SK-N-SH (cell line): ENCODE measurements at regions not wholly inside any gene's neighbourhood (a gene's known extent, or its start where the extent isn't known, plus 50 kb on each side); places are given as distances from the start of the nearest gene placed in this dataset.

Experiments
- CTCF ChIA-PET: fragments of 300-600, 350-600 bp; formaldehyde crosslinking; extraction: SDS; loops from one replicate; lab custom pipeline; 2021; lab: Yijun Ruan, JAX
- POLR2A ChIA-PET: fragments of 350-600 bp; sonication (Branson Sonifier 250); formaldehyde crosslinking; extraction: SDS; loops from one replicate; lab custom pipeline; 2020; ENCODE audit warnings: antibody characterized with exemption, inconsistent platforms; lab: Yijun Ruan, JAX
- DNase-seq: peaks from one replicate; pipeline ENCODE4 v3.0.0; 2012
- H2AFZ ChIP-seq: fragments of 200-600 bp; sonication (generic); 2 replicates; pipeline ENCODE4 v1.8.1; 2016; ENCODE audit warnings: antibody characterized with exemption, mild to moderate bottlenecking, low read depth
- H3F3A ChIP-seq: fragments of 200-600 bp; sonication (generic); replicated peaks from 2 replicates; pipeline ENCODE3; 2016; ENCODE audit warnings: antibody characterized with exemption, mild to moderate bottlenecking; ENCODE audit not compliant: insufficient read depth
- H3K27ac ChIP-seq, 2 experiments: fragments of 200-500 bp in 1 of 2; fragments of 200-600 bp in 1 of 2; sonication (Bioruptor generic) in 1 of 2; sonication (generic), shearing (Covaris generic) in 1 of 2; 2 replicates each; pipeline versions ENCODE4 v1.5.1 to v1.6.1; 2014 to 2016; ENCODE audit warnings: low read depth in 2 of 2, inconsistent platforms in 1 of 2, low read length in 1 of 2, mild to moderate bottlenecking in 1 of 2, mixed read lengths in 1 of 2
- H3K27me3 ChIP-seq: fragments of 200-600 bp; sonication (generic), shearing (Covaris generic); 2 replicates; pipeline ENCODE4 v1.6.1; 2016; ENCODE audit warnings: mixed run types; ENCODE audit not compliant: insufficient read depth
- H3K36me3 ChIP-seq, 2 experiments: fragments of 200-500 bp in 1 of 2; fragments of 200-600 bp in 1 of 2; sonication (Bioruptor generic) in 1 of 2; sonication (generic) in 1 of 2; replicated peaks in 1 of 2; 2 replicates each; pipeline versions ENCODE3 to v1.5.1; 2014 to 2016; ENCODE audit warnings: low read length in 1 of 2, mild to moderate bottlenecking in 1 of 2; ENCODE audit not compliant: insufficient read depth in 2 of 2, control insufficient read depth in 1 of 2
- H3K4me1 ChIP-seq, 2 experiments: fragments of 200-500 bp in 1 of 2; fragments of 200-600 bp in 1 of 2; sonication (Bioruptor generic) in 1 of 2; sonication (generic), shearing (Covaris generic) in 1 of 2; 2 replicates each; pipeline versions ENCODE4 v1.5.1 to v1.6.1; 2014 to 2016; ENCODE audit warnings: low read depth in 1 of 2, low read length in 1 of 2, mixed run types in 1 of 2; ENCODE audit not compliant: insufficient read depth in 2 of 2, control insufficient read depth in 1 of 2
- H3K4me2 ChIP-seq: fragments of 200-600 bp; sonication (generic), shearing (Covaris generic); 2 replicates; pipeline ENCODE4 v1.6.1; 2017; ENCODE audit warnings: mixed run types
- H3K4me3 ChIP-seq, 2 experiments: fragments of 200-500 bp in 1 of 2; fragments of 200-600 bp in 1 of 2; sonication (Bioruptor generic) in 1 of 2; sonication (generic), shearing (Covaris generic) in 1 of 2; 2 replicates each; pipeline versions ENCODE4 v1.5.1 to v1.8.1; 2014 to 2016; ENCODE audit warnings: low read depth in 2 of 2, inconsistent platforms in 1 of 2, low read length in 1 of 2, mild to moderate bottlenecking in 1 of 2, mixed read lengths in 1 of 2, moderate library complexity in 1 of 2
- H3K79me2 ChIP-seq: fragments of 200-600 bp; sonication (generic); 2 replicates; pipeline ENCODE4 v1.8.1; 2017; ENCODE audit warnings: mild to moderate bottlenecking; ENCODE audit not compliant: insufficient read depth
- H3K9ac ChIP-seq: fragments of 200-600 bp; sonication (generic); 2 replicates; pipeline ENCODE4 v1.6.1; 2017; ENCODE audit warnings: mixed run types
- H3K9me2 ChIP-seq: fragments of 200-600 bp; sonication (generic); 2 replicates; pipeline ENCODE4 v1.6.1; 2017; ENCODE audit warnings: mixed run types
- H3K9me3 ChIP-seq: fragments of 200-600 bp; sonication (generic); 2 replicates; pipeline ENCODE4 v1.6.1; 2017; ENCODE audit warnings: mixed run types, mild to moderate bottlenecking, moderate library complexity
- H4K20me1 ChIP-seq: fragments of 200-600 bp; sonication (generic); 2 replicates; pipeline ENCODE4 v1.6.1; 2017; ENCODE audit warnings: mild to moderate bottlenecking, mixed run types; ENCODE audit not compliant: insufficient read depth
- CTCF ChIP-seq: fragments of 200-600 bp; sonication (generic); IDR thresholded peaks from 2 replicates; pipeline ENCODE4 v1.6.1; 2017; ENCODE audit warnings: antibody characterized with exemption, mild to moderate bottlenecking, moderate library complexity
- ELF1 ChIP-seq: IDR thresholded peaks from 2 replicates; pipeline ENCODE4 v1.4.0; 2012
- EP300 ChIP-seq, 2 experiments: IDR thresholded peaks; 2 replicates each; pipeline versions ENCODE4 v1.4.0 to v1.6.1; 2012; ENCODE audit warnings: borderline replicate concordance in 1 of 2, low read depth in 1 of 2, low read length in 1 of 2
- FOSL2 ChIP-seq: IDR thresholded peaks from 2 replicates; pipeline ENCODE4 v1.4.0; 2012; ENCODE audit warnings: low read depth, mild to moderate bottlenecking, moderate library complexity, borderline replicate concordance
- FOXM1 ChIP-seq: IDR thresholded peaks from 2 replicates; pipeline ENCODE4 v1.4.0; 2012; ENCODE audit warnings: low read depth, mild to moderate bottlenecking
- GABPA ChIP-seq: IDR thresholded peaks from 2 replicates; pipeline ENCODE4 v1.4.0; 2012; ENCODE audit warnings: low read depth, mild to moderate bottlenecking
- JUND ChIP-seq: IDR thresholded peaks from 2 replicates; pipeline ENCODE4 v1.4.0; 2012
- MXI1 ChIP-seq: IDR thresholded peaks from 2 replicates; pipeline ENCODE4 v1.6.1; 2012; ENCODE audit warnings: mild to moderate bottlenecking, low read depth, low read length, improper control_type of control experiment
- NFIC ChIP-seq: IDR thresholded peaks from 2 replicates; pipeline ENCODE4 v1.4.0; 2012; ENCODE audit warnings: borderline replicate concordance
- NRF1 ChIP-seq: IDR thresholded peaks from 2 replicates; pipeline ENCODE4 v1.6.1; 2012; ENCODE audit warnings: low read depth, mild to moderate bottlenecking, low read length
- PBX3 ChIP-seq: IDR thresholded peaks from 2 replicates; pipeline ENCODE4; 2012
- POLR2AphosphoS5 ChIP-seq: IDR thresholded peaks from 2 replicates; pipeline ENCODE4 v1.6.1; 2012; ENCODE audit warnings: low read depth, low read length
- RCOR1 ChIP-seq: fragments of 150-350 bp; IDR thresholded peaks from 2 replicates; pipeline ENCODE4 v1.6.1; 2017; ENCODE audit warnings: antibody characterized with exemption, low read length
- RFX5 ChIP-seq: IDR thresholded peaks from 2 replicates; pipeline ENCODE4 v1.6.1; 2012; ENCODE audit warnings: mild to moderate bottlenecking, improper control_type of control experiment, low read length
- RXRA ChIP-seq: IDR thresholded peaks from 2 replicates; pipeline ENCODE4 v1.4.0; 2012; ENCODE audit warnings: low read depth, mild to moderate bottlenecking, borderline replicate concordance
- SIN3A ChIP-seq: IDR thresholded peaks from 2 replicates; pipeline ENCODE4 v1.6.1; 2012; ENCODE audit warnings: low read depth, mild to moderate bottlenecking, low read length, moderate library complexity, borderline replicate concordance
- SMC3 ChIP-seq: IDR thresholded peaks from 2 replicates; pipeline ENCODE4 v1.6.1; 2012; ENCODE audit warnings: low read depth, low read length, improper control_type of control experiment
- TAF1 ChIP-seq: IDR thresholded peaks from 2 replicates; pipeline ENCODE4 v1.6.1; 2012; ENCODE audit warnings: low read depth, mild to moderate bottlenecking, low read length, moderate library complexity, borderline replicate concordance
- TEAD4 ChIP-seq: IDR thresholded peaks from 2 replicates; pipeline ENCODE4 v1.4.0; 2012; ENCODE audit warnings: mild to moderate bottlenecking, borderline replicate concordance; ENCODE audit not compliant: insufficient read depth
- YY1 ChIP-seq: IDR thresholded peaks from 2 replicates; pipeline ENCODE4 v1.4.0; 2012; ENCODE audit warnings: low read depth, mild to moderate bottlenecking
- WGBS: methylation state at CpG from one replicate; pipeline ENCODE4 v1.1.6; 2017; ENCODE audit warnings: low lambda C conversion rate; 5-methylcytosine and 5-hydroxymethylcytosine counted together
- TF ChIP-seq, protein P1 (sequence below): fragments of 150-350 bp; IDR thresholded peaks from 2 replicates; pipeline ENCODE4 v1.6.1; 2017; ENCODE audit warnings: antibody characterized with exemption, low read length, low read depth, borderline replicate concordance

DNA sequence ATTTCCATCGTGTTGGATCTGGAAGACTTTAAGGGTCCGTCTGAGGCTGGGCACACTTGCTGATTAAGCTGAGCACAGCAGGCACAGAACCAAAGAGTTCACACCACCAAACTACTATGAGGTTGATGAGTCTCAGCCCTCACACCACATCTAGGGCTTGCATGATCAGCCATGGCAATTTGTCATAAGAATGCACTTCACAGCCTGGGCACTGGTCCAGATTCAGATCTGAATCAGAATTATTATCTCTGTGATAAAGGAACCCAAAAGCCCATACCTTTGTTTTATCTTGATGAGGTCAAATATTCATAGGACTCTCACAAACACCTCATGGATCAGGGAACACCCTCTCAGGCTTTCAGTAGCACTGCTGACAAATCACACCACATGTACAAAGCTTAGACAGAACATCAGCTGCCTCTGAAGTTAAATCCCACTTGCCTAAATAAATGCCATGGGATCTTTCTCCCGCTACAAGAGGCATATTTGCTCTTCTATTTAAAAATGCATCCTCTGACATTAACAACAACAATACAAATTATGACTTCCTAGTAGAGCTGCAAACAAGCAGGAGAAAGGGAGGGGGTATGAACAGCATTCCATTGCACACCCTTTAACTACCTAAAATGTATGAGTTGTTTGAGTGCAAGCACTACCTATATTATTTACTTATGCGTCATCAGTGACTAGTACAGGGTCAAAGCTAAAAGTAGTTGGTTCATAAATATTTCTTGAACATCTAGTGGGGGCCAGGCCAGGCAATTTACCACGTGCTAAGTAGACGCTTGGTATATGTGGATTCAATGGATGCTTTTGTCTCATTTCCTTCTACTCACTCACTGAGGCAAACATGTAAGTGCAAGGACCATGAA is 186.3 kb upstream of the FGF13 start:
- ChIA-PET POLR2A (no interaction called here), CTCF (no interaction called here)
- H3K4me3 ChIP-seq, result no peak overlapping the region
- TF ChIP-seq RCOR1 (no peak), EP300 (IDR thresholded peaks at IDR 0.05; ENCODE audit: borderline replicate concordance in 1 of 2, low read depth in 1 of 2, low read length in 1 of 2) (no peak), SIN3A (no peak), RFX5 (no peak), NRF1 (no peak), NFIC (no peak), TEAD4 (no peak), TAF1 (no peak), POLR2AphosphoS5 (no peak), RXRA (no peak), MXI1 (no peak), FOXM1 (no peak), PBX3 (no peak), CTCF (no peak), JUND (no peak), GABPA (no peak), ELF1 (no peak)
- no peak overlapping the region for H3K9ac ChIP-seq
- no peaks in the 10 kb centered on the region for H3K9me3 ChIP-seq
- WGBS, result 2% methylated on average over 6 of the region's 6 CpGs
- no peak for DNase-seq
- no peaks in the 10 kb centered on the region for H3K9me2 ChIP-seq
- no peaks in the 10 kb centered on the region for H3F3A ChIP-seq
- no peaks in the 10 kb centered on the region for H3K79me2 ChIP-seq
- no peaks in the 10 kb centered on the region for H4K20me1 ChIP-seq
- no peaks in the 10 kb centered on the region for H3K36me3 ChIP-seq
- H3K4me2 ChIP-seq, result no peak overlapping the region
- no peak overlapping the region for H2AFZ ChIP-seq
- H3K27ac ChIP-seq, result no peak overlapping the region
- H3K27me3 ChIP-seq, result no peaks in the 10 kb centered on the region
- no peaks in the 10 kb centered on the region for H3K4me1 ChIP-seq

DNA sequence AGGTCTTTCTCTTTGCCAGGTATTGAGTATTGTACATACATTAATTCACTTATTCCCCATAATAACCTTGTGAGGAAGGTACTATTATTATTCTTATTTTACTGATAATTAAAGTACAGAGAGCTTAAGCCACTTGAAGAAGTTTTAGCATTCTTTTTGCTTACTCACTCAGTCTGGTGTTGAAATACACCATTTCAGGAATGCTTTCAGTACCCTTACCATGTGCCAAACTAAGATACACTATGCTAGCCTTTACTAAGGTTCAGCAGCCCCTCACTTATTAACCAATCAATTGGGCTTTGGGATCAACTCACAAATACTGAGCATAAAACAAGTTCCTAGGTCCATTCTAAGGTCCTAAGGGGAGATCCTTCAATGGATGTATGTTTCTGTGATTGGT is 179.0 kb upstream of the FGF13 start:
- Histone ChIP-seq H2AFZ (no peak overlapping the region), H3K4me2 (no peak overlapping the region), H3K9me3 (no peaks in the 10 kb centered on the region), H3K27me3 (no peaks in the 10 kb centered on the region), H3K4me1 (no peaks in the 10 kb centered on the region), H3F3A (no peaks in the 10 kb centered on the region), H3K79me2 (no peaks in the 10 kb centered on the region), H3K9me2 (no peaks in the 10 kb centered on the region), H3K4me3 (no peak overlapping the region), H3K9ac (no peak overlapping the region), H3K27ac (no peak overlapping the region), H4K20me1 (no peaks in the 10 kb centered on the region), H3K36me3 (no peaks in the 10 kb centered on the region)
- DNase-seq, result no peak
- TF ChIP-seq FOSL2, result no peak
- no peak for TF ChIP-seq YY1
- TF ChIP-seq, protein P1, sequence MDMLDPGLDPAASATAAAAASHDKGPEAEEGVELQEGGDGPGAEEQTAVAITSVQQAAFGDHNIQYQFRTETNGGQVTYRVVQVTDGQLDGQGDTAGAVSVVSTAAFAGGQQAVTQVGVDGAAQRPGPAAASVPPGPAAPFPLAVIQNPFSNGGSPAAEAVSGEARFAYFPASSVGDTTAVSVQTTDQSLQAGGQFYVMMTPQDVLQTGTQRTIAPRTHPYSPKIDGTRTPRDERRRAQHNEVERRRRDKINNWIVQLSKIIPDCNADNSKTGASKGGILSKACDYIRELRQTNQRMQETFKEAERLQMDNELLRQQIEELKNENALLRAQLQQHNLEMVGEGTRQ, result no peak
- no peak for TF ChIP-seq RXRA
- no peak for TF ChIP-seq SMC3
- CTCF ChIA-PET, result no interaction called here
- POLR2A ChIA-PET, result no interaction called here
